ENCODE measurements at regions not wholly inside any gene's neighbourhood (a gene's known extent, or its start where the extent isn't known, plus 50 kb on each side); places are given as distances from the start of the nearest gene placed in this dataset.

- POLR2A ChIA-PET, result no interaction called here
- CTCF ChIA-PET, result no interaction called here
- dilution Hi-C loops (cut with MboI; ENCODE audit: extremely low pct_ligation_motif_present, low sequenced_read_pairs) (no loop called here), intact Hi-C loops (cut with micrococcal nuclease) (no loop called here)
- H4K20me1 ChIP-seq (replicated peaks; ENCODE audit: control insufficient read depth, extremely low read depth, insufficient read depth, low read length), result no peaks in the 10 kb centered on the region
- FAIRE-seq (no peak), DNase-seq (ENCODE audit: low read depth, low spot score) (no peak)
- no peak overlapping the region for H3K4me2 ChIP-seq (ENCODE audit: insufficient read depth, low read length)
- H3K9ac ChIP-seq (replicated peaks; ENCODE audit: extremely low read depth, insufficient read depth, low read length), result no peak overlapping the region
- H3K9me1 ChIP-seq (replicated peaks; ENCODE audit: control insufficient read depth, extremely low read depth, insufficient read depth, low read length), result no peaks in the 10 kb centered on the region
- H3K27me3 ChIP-seq (ENCODE audit: control insufficient read depth in 2 of 2, insufficient read depth in 2 of 2, low read length in 2 of 2), result no peaks in the 10 kb centered on the region
- no peaks in the 10 kb centered on the region for H3K36me3 ChIP-seq (ENCODE audit: control insufficient read depth in 2 of 2, extremely low read depth in 1 of 2, insufficient read depth in 2 of 2, low read length in 2 of 2)
- H3K9me3 ChIP-seq (replicated peaks; ENCODE audit: control insufficient read depth, insufficient read depth, low read length), result no peaks in the 10 kb centered on the region
- H3K4me1 ChIP-seq (ENCODE audit: control insufficient read depth, extremely low read depth, insufficient read depth, low read length), result no peaks in the 10 kb centered on the region
- H3K27ac ChIP-seq (ENCODE audit: insufficient read depth, low read depth, low read length), result no peak overlapping the region
- no peak for TF ChIP-seq MYC (IDR thresholded peaks at IDR 0.05; ENCODE audit: low read depth, low read length)
- TF ChIP-seq EZH2 (IDR thresholded peaks at IDR 0.05; ENCODE audit: borderline replicate concordance, low read depth, low read length, severe bottlenecking), result no peak
- TF ChIP-seq CTCF (IDR thresholded peaks at IDR 0.05; ENCODE audit: extremely low read depth in 1 of 2, insufficient read depth in 1 of 2, low read depth in 1 of 2, low read length in 2 of 2), result no peak
- no peak for TF ChIP-seq GATA2 (IDR thresholded peaks at IDR 0.05; ENCODE audit: insufficient read depth, insufficient read length, low read depth, low read length)
- no peak overlapping the region for H3K4me3 ChIP-seq (replicated peaks in 1 of 3; ENCODE audit: insufficient read depth in 1 of 3, low read depth in 1 of 3, low read length in 3 of 3)
- no TSS peak for BruUV-seq (replicated peaks)
- H2AFZ ChIP-seq (ENCODE audit: low read depth, low read length), result no peak overlapping the region
- no peaks in the 10 kb centered on the region for H3K79me2 ChIP-seq (ENCODE audit: control insufficient read depth, insufficient read depth, low read length)
Measured at GRCh38 chrX:130529531-130529930, 127.7 kb downstream of the RBMX2 start.

- dilution Hi-C loops (cut with MboI; ENCODE audit: extremely low pct_ligation_motif_present, low sequenced_read_pairs), result no loop called here
- BruUV-seq (replicated peaks), result no TSS peak
Measured at GRCh38 chrX:130531066-130531465, 129.3 kb downstream of the RBMX2 start.

More at GRCh38 chrX:130531066-130531465, 129.3 kb downstream of the RBMX2 start:
- ChIA-PET POLR2A (no interaction called here), CTCF (no interaction called here)
- H3K4me2 ChIP-seq (ENCODE audit: insufficient read depth, low read length), result no peak overlapping the region
- H3K9me1 ChIP-seq (replicated peaks; ENCODE audit: control insufficient read depth, extremely low read depth, insufficient read depth, low read length), result no peaks in the 10 kb centered on the region
- H2AFZ ChIP-seq (ENCODE audit: low read depth, low read length), result no peak overlapping the region
- no peak overlapping the region for H3K27ac ChIP-seq (ENCODE audit: insufficient read depth, low read depth, low read length)
- no peaks in the 10 kb centered on the region for H4K20me1 ChIP-seq (replicated peaks; ENCODE audit: control insufficient read depth, extremely low read depth, insufficient read depth, low read length)
- FAIRE-seq, result no peak
- H3K27me3 ChIP-seq (ENCODE audit: control insufficient read depth in 2 of 2, insufficient read depth in 2 of 2, low read length in 2 of 2), result no peaks in the 10 kb centered on the region
- H3K4me3 ChIP-seq (replicated peaks in 1 of 3; ENCODE audit: insufficient read depth in 1 of 3, low read depth in 1 of 3, low read length in 3 of 3), result no peak overlapping the region
- H3K79me2 ChIP-seq (ENCODE audit: control insufficient read depth, insufficient read depth, low read length), result no peaks in the 10 kb centered on the region
- no peaks in the 10 kb centered on the region for H3K9me3 ChIP-seq (replicated peaks; ENCODE audit: control insufficient read depth, insufficient read depth, low read length)
- H3K36me3 ChIP-seq (ENCODE audit: control insufficient read depth in 2 of 2, extremely low read depth in 1 of 2, insufficient read depth in 2 of 2, low read length in 2 of 2), result no peaks in the 10 kb centered on the region
- no peak for DNase-seq (ENCODE audit: low read depth, low spot score)
- H3K9ac ChIP-seq (replicated peaks; ENCODE audit: extremely low read depth, insufficient read depth, low read length), result no peak overlapping the region
- TF ChIP-seq POLR2AphosphoS5 (IDR thresholded peaks at IDR 0.05; ENCODE audit: insufficient read depth, low read depth, low read length), result no peak
- no peak for TF ChIP-seq CTCF (IDR thresholded peaks at IDR 0.05; ENCODE audit: extremely low read depth in 1 of 2, insufficient read depth in 1 of 2, low read depth in 1 of 2, low read length in 2 of 2)
- TF ChIP-seq POLR2A (IDR thresholded peaks at IDR 0.05; ENCODE audit: low read depth, low read length), result no peak
- TF ChIP-seq JUN (IDR thresholded peaks at IDR 0.05; ENCODE audit: borderline replicate concordance, insufficient read depth, insufficient read length, low read depth), result no peak
- TF ChIP-seq EZH2 (IDR thresholded peaks at IDR 0.05; ENCODE audit: borderline replicate concordance, low read depth, low read length, severe bottlenecking), result no peak
- no peak for TF ChIP-seq FOS (IDR thresholded peaks at IDR 0.05; ENCODE audit: borderline replicate concordance, insufficient read depth, low read length)
- no peak for TF ChIP-seq GATA2 (IDR thresholded peaks at IDR 0.05; ENCODE audit: insufficient read depth, insufficient read length, low read depth, low read length)
- TF ChIP-seq MYC (IDR thresholded peaks at IDR 0.05; ENCODE audit: low read depth, low read length), result no peak
- no peak for TF ChIP-seq MAX (IDR thresholded peaks at IDR 0.05; ENCODE audit: insufficient read depth, insufficient read length)
- no peaks in the 10 kb centered on the region for H3K4me1 ChIP-seq (ENCODE audit: control insufficient read depth, extremely low read depth, insufficient read depth, low read length)
- intact Hi-C loops (cut with micrococcal nuclease), result no loop called here
